PC-3 (cell line): ENCODE measurements at regions not wholly inside any gene's neighbourhood (a gene's known extent, or its start where the extent isn't known, plus 50 kb on each side); places are given as distances from the start of the nearest gene placed in this dataset.
A peak's percentile ranks its signal among the peaks of the same experiment; 100 is the strongest.
"Not testable (repeated sequence)": the region's sequence is repeated elsewhere in the genome, so short reads cannot be mapped to it uniquely, and the experiment has no call there.

Experiments used
- ATAC-seq: fragments of 200-7000 bp; cut with Tn5 transposase; 2 replicates; pipeline ENCODE4 v1.9.1; 2020; ENCODE audit warnings: mild to moderate bottlenecking, moderate library complexity
- BruUV-seq: library from RNA; stranded (reverse); fragments of 400-500 nt; replicated peaks from 2 replicates; lab custom pipeline; 2021; lab: Mats Ljungman, UMichigan
- CTCF ChIA-PET: fragments of 300-600 bp; sonication (Branson Sonifier 250); formaldehyde crosslinking; loops from one replicate; lab custom pipeline; 2022; ENCODE audit warnings: antibody characterized with exemption; lab: Charles Lee
- POLR2A ChIA-PET: fragments of 300-600 bp; sonication (Branson Sonifier 250); formaldehyde crosslinking; loops from one replicate; lab custom pipeline; 2022; ENCODE audit warnings: antibody characterized with exemption; ENCODE audit not compliant: unreplicated experiment; lab: Charles Lee
- DNase-seq: peaks from one replicate; pipeline ENCODE4 v3.0.0-alpha.2; 2015
- H2AFZ ChIP-seq: fragments of 300-600 bp; sonication (generic); 2 replicates; pipeline ENCODE4 v1.6.0; 2016; ENCODE audit warnings: antibody characterized with exemption, low read length
- H3F3A ChIP-seq: fragments of 300-600 bp; sonication (generic); one replicate; pipeline ENCODE4 v1.6.0; 2017; ENCODE audit warnings: antibody characterized with exemption, low read length, control low read depth, mild to moderate bottlenecking; ENCODE audit not compliant: unreplicated experiment
- H3K27ac ChIP-seq: fragments of 300-600 bp; sonication (generic); 2 replicates; pipeline ENCODE4 v1.5.1; 2016; ENCODE audit warnings: mild to moderate bottlenecking, low read length
- H3K27me3 ChIP-seq: fragments of 300-600 bp; sonication (generic); 2 replicates; pipeline ENCODE4 v1.6.1; 2016; ENCODE audit warnings: low read length, mixed read lengths
- H3K36me3 ChIP-seq: fragments of 300-600 bp; sonication (generic); 2 replicates; pipeline ENCODE4 v1.6.1; 2016; ENCODE audit warnings: low read depth, mixed run types, low read length, mixed read lengths
- H3K4me1 ChIP-seq: fragments of 300-600 bp; sonication (generic); 2 replicates; pipeline ENCODE4 v1.5.1; 2016; ENCODE audit warnings: low read length; ENCODE audit not compliant: insufficient read depth
- H3K4me2 ChIP-seq: fragments of 300-600 bp; sonication (generic); 2 replicates; pipeline ENCODE4 v1.6.0; 2016; ENCODE audit warnings: low read length
- H3K4me3 ChIP-seq: fragments of 300-600 bp; sonication (generic); 2 replicates; pipeline ENCODE4 v1.5.1; 2016; ENCODE audit warnings: mild to moderate bottlenecking, low read length, mixed read lengths
- H3K79me2 ChIP-seq: fragments of 300-600 bp; sonication (generic); 2 replicates; pipeline ENCODE4 v1.6.1; 2017; ENCODE audit warnings: low read length, mixed read lengths
- H3K9ac ChIP-seq: fragments of 300-600 bp; sonication (generic); 2 replicates; pipeline ENCODE4 v1.6.0; 2016; ENCODE audit warnings: mild to moderate bottlenecking, low read length
- H3K9me2 ChIP-seq: fragments of 300-600 bp; sonication (generic); replicated peaks from 2 replicates; pipeline ENCODE4 v1.6.1; 2016; ENCODE audit warnings: mixed run types, low read length, mixed read lengths
- H3K9me3 ChIP-seq: fragments of 300-600 bp; sonication (generic); 2 replicates; pipeline ENCODE4 v1.6.1; 2016; ENCODE audit warnings: low read length, mixed read lengths
- H4K20me1 ChIP-seq: fragments of 300-600 bp; sonication (generic); 2 replicates; pipeline ENCODE4 v1.6.1; 2016; ENCODE audit warnings: low read length, mixed read lengths
- EZH2 ChIP-seq: fragments of 300-600 bp; sonication (generic); IDR thresholded peaks from one replicate; pipeline ENCODE4 v1.6.1; 2017; ENCODE audit warnings: antibody characterized with exemption, mild to moderate bottlenecking, low read length; ENCODE audit not compliant: unreplicated experiment
- EZH2phosphoT487 ChIP-seq: fragments of 300-600 bp; sonication (generic); IDR thresholded peaks from 2 replicates; pipeline ENCODE4 v1.6.1; 2018; ENCODE audit warnings: mild to moderate bottlenecking, antibody characterized with exemption, low read length, borderline replicate concordance
- intact Hi-C: fragments of 100-400 bp; cut with micrococcal nuclease; formaldehyde crosslinking; loops from 2 replicates; pipeline ENCODE4 v1.9.0; 2023
- TF ChIP-seq, protein P1 (sequence below): fragments of 300-600 bp; sonication (generic); conservative IDR thresholded peaks from 2 replicates; pipeline ENCODE4 v1.5.1; 2017; ENCODE audit warnings: antibody characterized with exemption, low read depth, mild to moderate bottlenecking, low read length

GRCh38 chr3:127073941-127074820, 91.3 kb downstream of the PLXNA1 start:
- Histone ChIP-seq H3K9ac (no peak overlapping the region), H3K36me3 (no peaks in the 10 kb centered on the region), H3K9me3 (no peaks in the 10 kb centered on the region), H3F3A (no peaks in the 10 kb centered on the region), H3K27ac (no peak overlapping the region), H3K27me3 (no peaks in the 10 kb centered on the region; the same call in 1 of the 2 replicates), H3K79me2 (no peaks in the 10 kb centered on the region), H3K9me2 (no peaks in the 10 kb centered on the region), H3K4me3 (no peak overlapping the region), H4K20me1 (no peaks in the 10 kb centered on the region), H3K4me2 (no peak overlapping the region), H2AFZ (no peak overlapping the region), H3K4me1 (no peaks in the 10 kb centered on the region)
- TF ChIP-seq EZH2: no peak
- TF ChIP-seq, protein P1, sequence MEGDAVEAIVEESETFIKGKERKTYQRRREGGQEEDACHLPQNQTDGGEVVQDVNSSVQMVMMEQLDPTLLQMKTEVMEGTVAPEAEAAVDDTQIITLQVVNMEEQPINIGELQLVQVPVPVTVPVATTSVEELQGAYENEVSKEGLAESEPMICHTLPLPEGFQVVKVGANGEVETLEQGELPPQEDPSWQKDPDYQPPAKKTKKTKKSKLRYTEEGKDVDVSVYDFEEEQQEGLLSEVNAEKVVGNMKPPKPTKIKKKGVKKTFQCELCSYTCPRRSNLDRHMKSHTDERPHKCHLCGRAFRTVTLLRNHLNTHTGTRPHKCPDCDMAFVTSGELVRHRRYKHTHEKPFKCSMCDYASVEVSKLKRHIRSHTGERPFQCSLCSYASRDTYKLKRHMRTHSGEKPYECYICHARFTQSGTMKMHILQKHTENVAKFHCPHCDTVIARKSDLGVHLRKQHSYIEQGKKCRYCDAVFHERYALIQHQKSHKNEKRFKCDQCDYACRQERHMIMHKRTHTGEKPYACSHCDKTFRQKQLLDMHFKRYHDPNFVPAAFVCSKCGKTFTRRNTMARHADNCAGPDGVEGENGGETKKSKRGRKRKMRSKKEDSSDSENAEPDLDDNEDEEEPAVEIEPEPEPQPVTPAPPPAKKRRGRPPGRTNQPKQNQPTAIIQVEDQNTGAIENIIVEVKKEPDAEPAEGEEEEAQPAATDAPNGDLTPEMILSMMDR: no peak
- TF ChIP-seq EZH2phosphoT487: no peak
- POLR2A ChIA-PET: interaction anchor here (0.5 kb wide), 1 partner anchor 53 kb away, joined by 3 read pairs; no protein-coding TSS in a partner anchor
- DNase-seq (peak; percentile 36), ATAC-seq (no peak; the same call in 1 of the 2 replicates)
- CTCF ChIA-PET: no interaction called here
- intact Hi-C loops: no loop called here
- BruUV-seq: no TSS peak

DNA sequence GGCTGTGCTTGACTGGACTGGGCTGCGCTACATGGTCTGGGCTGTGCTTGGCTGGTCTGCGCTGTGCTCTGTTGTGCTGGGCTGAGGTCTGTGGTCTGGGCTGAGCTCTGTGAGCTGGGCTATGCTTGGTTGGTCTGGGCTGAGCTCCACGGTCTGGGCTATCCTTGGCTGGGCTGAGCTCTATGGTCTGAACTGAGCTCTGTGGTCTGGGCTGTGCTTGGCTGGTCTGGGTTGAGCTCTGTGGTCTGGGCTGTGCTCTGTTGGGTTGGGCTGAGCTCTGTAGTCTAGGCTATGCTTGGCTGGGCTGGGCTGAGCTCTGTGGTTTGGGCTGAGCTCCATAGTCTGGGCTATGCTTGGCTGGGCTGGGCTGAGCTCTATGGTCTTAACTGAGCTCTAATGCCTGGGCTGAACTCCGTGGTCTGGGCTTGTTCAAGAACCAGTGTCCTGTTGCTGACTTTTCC, 92.0 kb downstream of the PLXNA1 start:
- H3K36me3 ChIP-seq: no peaks in the 10 kb centered on the region
- no peak for TF ChIP-seq EZH2
- TF ChIP-seq, protein P1: no peak
- no peaks in the 10 kb centered on the region for H3K79me2 ChIP-seq
- H3F3A ChIP-seq: no peaks in the 10 kb centered on the region
- CTCF ChIA-PET: no interaction called here
- no TSS peak for BruUV-seq
- no peaks in the 10 kb centered on the region for H3K4me1 ChIP-seq
- DNase-seq: peak; percentile 37
- H3K4me2 ChIP-seq: no peak overlapping the region
- no peak overlapping the region for H3K27ac ChIP-seq
- no peak overlapping the region for H3K9ac ChIP-seq
- no peaks in the 10 kb centered on the region for H3K9me2 ChIP-seq
- H4K20me1 ChIP-seq: no peaks in the 10 kb centered on the region
- POLR2A ChIA-PET: interaction anchor here (0.5 kb wide), 2 partner anchors 52 to 1479 kb away, joined by 3 to 10 read pairs; partner anchors contain the start of gene OSBPL11
- no peaks in the 10 kb centered on the region for H3K9me3 ChIP-seq
- no peak overlapping the region for H2AFZ ChIP-seq
- no peak overlapping the region for H3K4me3 ChIP-seq
- H3K27me3 ChIP-seq: no peaks in the 10 kb centered on the region; the same call in 1 of the 2 replicates
- intact Hi-C loops: no loop called here
- peak; percentile 76 for ATAC-seq

- H3K4me1 ChIP-seq, H4K20me1 ChIP-seq, DNase-seq, H2AFZ ChIP-seq, POLR2A ChIA-PET, H3K9ac ChIP-seq, H3K27me3 ChIP-seq, ATAC-seq, H3K27ac ChIP-seq, H3K4me2 ChIP-seq, intact Hi-C loops, H3K36me3 ChIP-seq, H3K9me3 ChIP-seq, H3K79me2 ChIP-seq, H3K4me3 ChIP-seq, CTCF ChIA-PET, BruUV-seq, H3K9me2 ChIP-seq, H3F3A ChIP-seq: not testable (repeated sequence)
Observed at GRCh38 chr3:127076166-127076992, 93.5 kb downstream of the PLXNA1 start.
